NB4 (cell line): ENCODE measurements at regions not wholly inside any gene's neighbourhood (a gene's known extent, or its start where the extent isn't known, plus 50 kb on each side); places are given as distances from the start of the nearest gene placed in this dataset.

Experiments used
- CTCF ChIP-seq: IDR thresholded peaks from one replicate; pipeline ENCODE4 v1.5.1; 2012; ENCODE audit warnings: low read depth, low read length
- MYC ChIP-seq: IDR thresholded peaks from 2 replicates; pipeline ENCODE4 v1.6.1; 2011; ENCODE audit warnings: low read depth, low read length
- POLR2A ChIP-seq: IDR thresholded peaks from 2 replicates; pipeline ENCODE4 v1.6.1; 2011; ENCODE audit warnings: mild to moderate bottlenecking; ENCODE audit not compliant: insufficient read length; ENCODE audit errors: extremely low read depth
- TF ChIP-seq, protein P1 (sequence below): IDR thresholded peaks from 2 replicates; pipeline ENCODE4 v1.6.1; 2011; ENCODE audit warnings: low read depth, low read length

- no peak for TF ChIP-seq POLR2A
- TF ChIP-seq MYC, result no peak
- TF ChIP-seq, protein P1, sequence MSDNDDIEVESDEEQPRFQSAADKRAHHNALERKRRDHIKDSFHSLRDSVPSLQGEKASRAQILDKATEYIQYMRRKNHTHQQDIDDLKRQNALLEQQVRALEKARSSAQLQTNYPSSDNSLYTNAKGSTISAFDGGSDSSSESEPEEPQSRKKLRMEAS, result no peak
- no peak for TF ChIP-seq CTCF
Observed at GRCh38 chr9:135009051-135009560, 78.4 kb upstream of the OLFM1 start.
